ENCODE measurements at regions not wholly inside any gene's neighbourhood (a gene's known extent, or its start where the extent isn't known, plus 50 kb on each side); places are given as distances from the start of the nearest gene placed in this dataset.
A peak's percentile ranks its signal among the peaks of the same experiment; 100 is the strongest.

DNA sequence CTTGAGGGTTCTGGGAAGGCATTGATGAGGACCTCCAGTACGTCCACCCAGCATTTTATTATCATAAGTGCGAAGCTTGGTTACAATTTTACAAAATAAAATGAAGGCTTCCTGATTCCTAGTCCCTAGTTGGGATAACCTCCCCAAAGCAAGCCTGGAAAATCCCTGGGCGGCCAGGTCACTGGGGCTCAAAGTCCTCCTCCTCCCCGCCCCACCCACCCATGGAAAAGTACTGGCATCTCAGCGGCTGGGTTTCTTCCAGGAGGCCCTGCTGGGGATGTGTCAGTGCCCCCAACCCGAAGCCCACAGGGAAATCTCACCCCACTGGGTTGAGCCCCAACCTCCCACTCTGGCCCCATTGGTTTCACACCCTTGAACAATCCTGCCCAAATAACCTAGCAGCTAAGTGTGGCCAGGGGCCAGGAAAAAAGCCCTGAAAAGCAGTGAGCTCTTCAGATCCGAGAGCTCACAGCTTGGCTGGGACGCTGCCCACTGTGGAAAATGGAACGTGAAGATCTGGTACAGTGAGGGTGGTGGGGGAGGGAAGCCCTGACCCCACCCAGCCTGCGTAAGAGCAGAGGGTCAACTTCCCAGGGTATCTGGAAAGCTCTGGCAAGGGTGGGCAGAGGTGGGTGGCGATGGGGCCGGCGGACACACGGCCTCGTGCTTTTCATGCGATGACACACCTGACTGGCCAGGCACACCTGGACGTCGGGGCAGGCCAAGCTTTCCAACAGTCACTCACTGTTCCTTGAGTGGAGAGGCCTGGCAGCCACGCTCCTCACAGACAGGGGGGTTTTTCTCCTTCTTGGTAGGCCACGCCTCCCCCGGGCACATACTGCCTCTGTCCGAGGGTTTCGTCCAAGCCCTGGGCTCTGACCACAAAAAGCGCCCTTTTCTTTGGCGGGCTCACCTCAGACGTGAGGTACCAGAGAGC lies 324.5 kb downstream of the SOX9 start:
- Mint-ChIP-seq H3K4me1 (no peaks in the 10 kb centered on the region), H3K4me3 (no peak overlapping the region), H3K36me3 (ENCODE audit: low read depth) (no peaks in the 10 kb centered on the region), H3K9me3 (no peaks in the 10 kb centered on the region), H3K27ac (no peak overlapping the region), H3K27me3 (peaks cover 4% of the 10 kb centered on the region)
- no peak for ATAC-seq (replicated peaks)

DNA sequence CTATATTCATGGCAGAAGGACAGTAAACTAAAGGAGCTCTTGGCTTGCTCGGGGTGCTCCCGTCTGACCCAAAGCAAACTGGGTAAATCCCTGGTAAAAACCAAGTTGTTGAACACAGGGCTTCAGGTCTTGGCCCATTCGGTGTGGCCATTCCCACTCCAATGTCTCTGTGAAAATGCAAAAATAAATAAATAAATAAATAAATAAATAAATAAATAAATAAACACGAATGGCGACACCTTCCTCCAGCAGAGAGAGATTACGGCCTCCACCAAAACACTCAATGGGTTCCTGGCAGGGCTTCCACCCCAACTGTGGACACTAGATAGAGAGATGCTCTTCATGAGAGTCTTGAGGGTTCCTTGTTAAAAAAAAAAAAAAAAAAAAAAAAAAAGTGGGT lies 325.3 kb downstream of the SOX9 start:
- no peak overlapping the region for H3K27ac Mint-ChIP-seq
- no peaks in the 10 kb centered on the region for H3K9me3 Mint-ChIP-seq
- H3K27me3 Mint-ChIP-seq = peaks cover under 1% of the 10 kb centered on the region
- H3K4me3 Mint-ChIP-seq = no peak overlapping the region
- no peaks in the 10 kb centered on the region for H3K36me3 Mint-ChIP-seq (ENCODE audit: low read depth)
- ATAC-seq (replicated peaks) = no peak
- H3K4me1 Mint-ChIP-seq = no peaks in the 10 kb centered on the region

DNA sequence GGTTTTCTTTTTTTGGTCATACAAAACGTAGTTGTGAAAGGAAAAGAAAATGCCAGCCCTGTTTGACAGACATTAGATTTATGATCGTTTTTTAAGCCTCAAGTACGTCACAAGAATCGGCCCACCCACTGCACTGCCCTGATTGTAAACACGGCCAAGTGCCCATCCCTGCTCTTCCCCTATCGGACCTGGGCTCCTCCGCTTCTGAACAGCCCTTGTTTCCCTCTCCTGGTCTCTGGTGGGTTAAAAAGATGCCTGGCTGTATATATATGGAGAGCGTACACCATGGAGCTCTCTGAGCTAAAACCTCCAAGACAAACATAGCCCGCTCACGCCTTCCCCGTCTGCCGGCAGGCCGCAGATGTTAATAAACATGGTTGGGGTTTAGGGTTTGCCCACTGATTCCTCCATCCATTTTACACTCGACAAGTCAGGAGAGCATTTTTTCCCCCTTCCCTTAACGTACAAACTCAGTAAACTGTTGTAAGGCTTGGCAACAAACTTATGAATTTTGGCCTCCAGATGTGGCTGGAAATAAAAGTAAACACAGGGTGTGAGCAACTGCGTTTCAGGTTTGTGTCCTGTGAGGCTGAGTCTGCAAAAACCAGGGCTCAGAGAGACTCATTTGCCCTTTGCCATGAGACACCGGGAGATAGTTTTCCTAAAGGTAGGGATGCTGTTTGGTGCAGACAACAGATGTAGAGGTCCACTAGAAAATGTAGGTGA lies 325.9 kb downstream of the SOX9 start:
- no peak for ATAC-seq (replicated peaks)
- no peaks in the 10 kb centered on the region for H3K36me3 Mint-ChIP-seq (ENCODE audit: low read depth)
- H3K4me3 Mint-ChIP-seq = no peak overlapping the region
- no peaks in the 10 kb centered on the region for H3K4me1 Mint-ChIP-seq
- H3K27ac Mint-ChIP-seq = no peak overlapping the region
- H3K27me3 Mint-ChIP-seq = no peaks in the 10 kb centered on the region
- no peaks in the 10 kb centered on the region for H3K9me3 Mint-ChIP-seq

- no peaks in the 10 kb centered on the region for H3K27me3 Mint-ChIP-seq
- no peaks in the 10 kb centered on the region for H3K4me1 Mint-ChIP-seq
- H3K4me3 Mint-ChIP-seq = no peak overlapping the region
- H3K27ac Mint-ChIP-seq = no peak overlapping the region
- no peak for ATAC-seq (replicated peaks)
- H3K9me3 Mint-ChIP-seq = no peaks in the 10 kb centered on the region
- H3K36me3 Mint-ChIP-seq (ENCODE audit: low read depth) = no peaks in the 10 kb centered on the region
These were observed 326.4 kb downstream of the SOX9 start for GRCh38 chr17:72447251-72447640.

- no peaks in the 10 kb centered on the region for H3K27me3 Mint-ChIP-seq
- no peaks in the 10 kb centered on the region for H3K9me3 Mint-ChIP-seq
- H3K36me3 Mint-ChIP-seq (ENCODE audit: low read depth) = no peaks in the 10 kb centered on the region
- no peaks in the 10 kb centered on the region for H3K4me1 Mint-ChIP-seq
- H3K27ac Mint-ChIP-seq = no peak overlapping the region
- H3K4me3 Mint-ChIP-seq = no peak overlapping the region
- ATAC-seq (replicated peaks) = no peak
These were observed 327.2 kb downstream of the SOX9 start for GRCh38 chr17:72448019-72448418.

DNA sequence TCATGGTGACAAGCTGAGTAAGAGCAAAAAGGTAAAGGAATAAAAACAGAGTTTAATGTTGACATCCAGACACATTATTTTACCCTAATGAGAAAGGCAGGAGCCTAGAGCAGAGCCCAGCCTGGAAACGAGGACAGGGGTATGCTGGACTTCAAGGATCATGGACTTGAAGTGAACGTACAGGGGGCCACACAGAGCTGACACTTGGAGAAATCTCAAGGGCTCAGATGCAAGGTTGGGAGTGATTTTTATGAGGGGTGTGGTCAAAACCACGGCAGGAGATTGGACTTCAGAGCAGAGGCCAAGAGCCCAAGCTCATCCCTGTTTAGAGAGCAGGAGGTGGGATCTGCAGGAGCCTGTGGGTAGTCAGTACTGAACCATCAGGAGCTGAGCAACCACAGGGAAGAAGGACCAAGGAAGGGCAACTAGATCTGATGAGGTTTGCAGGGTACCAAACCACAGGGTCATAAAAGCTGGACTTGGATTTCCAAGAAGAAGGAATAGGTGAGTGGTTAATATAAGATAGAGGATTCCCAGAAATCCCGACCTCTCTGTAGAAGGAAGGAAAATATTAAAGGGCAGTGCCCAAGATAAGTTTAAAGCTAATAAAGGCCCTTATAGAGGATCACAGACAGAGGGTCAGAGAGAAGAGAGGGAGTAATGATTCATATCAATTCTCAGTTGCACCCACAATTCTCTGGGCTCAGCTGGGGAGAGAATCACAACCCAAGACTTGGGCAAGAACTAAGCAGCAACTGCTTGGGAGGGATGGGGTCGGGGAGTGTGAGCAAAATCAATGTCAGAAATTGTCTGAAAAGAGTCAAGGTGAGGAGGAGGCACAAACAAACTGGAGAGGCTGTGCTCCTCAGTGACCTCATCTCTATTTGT lies 331.7 kb downstream of the SOX9 start:
- H3K36me3 Mint-ChIP-seq (ENCODE audit: low read depth) = no peaks in the 10 kb centered on the region
- no peaks in the 10 kb centered on the region for H3K4me1 Mint-ChIP-seq
- H3K27ac Mint-ChIP-seq = no peak overlapping the region
- H3K27me3 Mint-ChIP-seq = no peaks in the 10 kb centered on the region
- peak; percentile 23 for ATAC-seq (replicated peaks)
- no peak overlapping the region for H3K4me3 Mint-ChIP-seq
- peaks cover 3% of the 10 kb centered on the region for H3K9me3 Mint-ChIP-seq

GRCh38 chr17:72454342-72454741 lies 333.5 kb downstream of the SOX9 start:
- H3K36me3 Mint-ChIP-seq (ENCODE audit: low read depth) = no peaks in the 10 kb centered on the region
- no peak overlapping the region for H3K27ac Mint-ChIP-seq
- no peaks in the 10 kb centered on the region for H3K4me1 Mint-ChIP-seq
- H3K27me3 Mint-ChIP-seq = no peaks in the 10 kb centered on the region
- peaks cover 3% of the 10 kb centered on the region for H3K9me3 Mint-ChIP-seq
- no peak for ATAC-seq (replicated peaks)
- H3K4me3 Mint-ChIP-seq = no peak overlapping the region

GRCh38 chr17:72455562-72455961 lies 334.7 kb downstream of the SOX9 start:
- Mint-ChIP-seq H3K4me1 (no peaks in the 10 kb centered on the region), H3K4me3 (no peak overlapping the region), H3K27me3 (no peaks in the 10 kb centered on the region), H3K27ac (no peak overlapping the region), H3K36me3 (ENCODE audit: low read depth) (no peaks in the 10 kb centered on the region), H3K9me3 (peaks cover 3% of the 10 kb centered on the region)
- no peak for ATAC-seq (replicated peaks)

DNA sequence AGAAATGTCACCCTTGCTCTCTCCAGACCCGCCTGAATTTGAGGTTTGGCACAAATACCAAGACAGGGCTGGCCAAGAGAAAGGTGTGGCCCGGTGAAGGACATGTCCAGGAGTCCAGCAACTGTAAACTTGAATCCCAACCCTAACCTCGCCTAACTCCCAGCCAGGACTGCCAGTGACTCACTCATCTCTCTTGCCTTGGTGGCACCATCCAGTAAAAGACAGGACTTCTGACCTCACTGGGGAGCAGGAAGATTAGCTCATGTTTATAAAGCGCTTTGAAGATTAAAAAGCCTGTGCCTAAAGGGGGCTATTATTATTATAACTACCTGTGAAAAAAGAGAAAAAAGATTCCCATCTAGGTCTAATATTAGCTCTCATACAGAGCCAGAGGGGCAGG lies 335.3 kb downstream of the SOX9 start:
- Mint-ChIP-seq H3K36me3 (ENCODE audit: low read depth) (no peaks in the 10 kb centered on the region), H3K4me1 (no peaks in the 10 kb centered on the region), H3K27me3 (no peaks in the 10 kb centered on the region), H3K4me3 (no peak overlapping the region), H3K9me3 (peaks cover 3% of the 10 kb centered on the region), H3K27ac (no peak overlapping the region)
- no peak for ATAC-seq (replicated peaks)

- Mint-ChIP-seq H3K36me3 (ENCODE audit: low read depth) (no peaks in the 10 kb centered on the region), H3K4me3 (no peak overlapping the region), H3K9me3 (peaks cover 3% of the 10 kb centered on the region), H3K27ac (no peak overlapping the region), H3K27me3 (peaks cover 7% of the 10 kb centered on the region), H3K4me1 (no peaks in the 10 kb centered on the region)
- ATAC-seq (replicated peaks) = no peak
These were observed 336.9 kb downstream of the SOX9 start for GRCh38 chr17:72457712-72458111.

DNA sequence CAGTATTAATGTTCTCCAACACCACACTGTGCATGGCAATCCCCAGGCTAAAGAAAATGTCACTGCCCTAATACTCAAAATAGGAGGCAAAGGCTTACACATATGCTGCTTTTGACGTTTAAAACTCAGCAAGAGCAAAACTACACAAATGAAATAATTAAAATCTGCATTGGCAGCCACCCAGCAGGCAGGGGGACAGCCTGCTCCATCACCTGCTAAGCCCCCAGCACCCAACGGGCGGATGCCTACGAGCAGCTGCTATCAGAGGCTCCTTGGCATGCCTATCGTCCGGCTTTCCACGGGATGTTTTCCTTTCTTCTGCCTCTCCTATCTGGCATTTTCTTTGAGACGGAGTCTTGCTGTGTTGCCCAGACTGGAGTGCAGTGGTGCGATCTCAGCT lies 337.5 kb downstream of the SOX9 start:
- no peak overlapping the region for H3K27ac Mint-ChIP-seq
- H3K4me3 Mint-ChIP-seq = no peak overlapping the region
- H3K9me3 Mint-ChIP-seq = peaks cover 3% of the 10 kb centered on the region
- peaks cover 7% of the 10 kb centered on the region for H3K27me3 Mint-ChIP-seq
- H3K4me1 Mint-ChIP-seq = no peaks in the 10 kb centered on the region
- no peak for ATAC-seq (replicated peaks)
- no peaks in the 10 kb centered on the region for H3K36me3 Mint-ChIP-seq (ENCODE audit: low read depth)

DNA sequence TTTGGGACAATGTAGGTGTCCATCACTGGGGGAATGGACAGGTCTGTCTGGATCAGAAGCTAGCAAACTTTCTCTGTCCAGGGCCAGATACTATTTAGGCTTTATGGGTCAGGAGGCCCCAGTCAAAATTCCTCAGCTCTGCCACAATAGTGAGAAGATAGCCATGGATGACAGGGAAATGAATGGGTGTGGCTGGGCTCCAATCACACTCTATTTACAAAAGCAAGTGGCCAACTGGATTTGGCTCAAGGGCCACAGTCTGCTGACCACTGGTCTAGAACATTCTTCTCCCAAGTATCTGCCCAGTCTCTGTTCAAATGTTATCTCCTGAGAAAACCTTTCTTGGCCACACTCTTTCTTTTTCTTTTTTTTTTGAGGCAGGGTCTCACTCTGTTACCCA lies 339.9 kb downstream of the SOX9 start:
- no peak overlapping the region for H3K4me3 Mint-ChIP-seq
- H3K27ac Mint-ChIP-seq = no peak overlapping the region
- H3K9me3 Mint-ChIP-seq = no peaks in the 10 kb centered on the region
- H3K4me1 Mint-ChIP-seq = no peaks in the 10 kb centered on the region
- H3K27me3 Mint-ChIP-seq = peaks cover 7% of the 10 kb centered on the region
- H3K36me3 Mint-ChIP-seq (ENCODE audit: low read depth) = no peaks in the 10 kb centered on the region
- no peak for ATAC-seq (replicated peaks)

DNA sequence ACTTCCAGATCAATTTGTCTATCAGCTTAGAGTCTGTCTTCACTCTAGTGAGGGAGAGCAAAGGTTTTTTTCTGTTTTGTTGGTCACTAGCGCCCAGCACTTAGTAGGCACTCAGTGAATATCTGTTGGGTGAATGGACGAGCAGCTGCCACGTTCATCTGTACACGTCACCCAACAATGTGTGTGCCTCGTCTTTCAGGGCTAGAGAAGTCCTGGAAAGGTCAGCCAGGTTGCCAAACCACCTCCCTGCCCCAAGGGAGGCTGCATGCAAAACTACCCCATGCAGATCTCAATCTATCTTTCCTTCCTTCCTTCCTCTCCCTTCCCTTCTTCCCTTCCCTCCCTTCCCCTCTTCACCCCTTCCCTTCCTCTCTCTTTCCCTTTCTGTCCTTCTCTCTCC lies 340.9 kb downstream of the SOX9 start:
- Mint-ChIP-seq H3K27ac (no peak overlapping the region), H3K4me1 (no peaks in the 10 kb centered on the region), H3K36me3 (ENCODE audit: low read depth) (no peaks in the 10 kb centered on the region), H3K4me3 (no peak overlapping the region), H3K9me3 (no peaks in the 10 kb centered on the region), H3K27me3 (peaks cover 7% of the 10 kb centered on the region)
- no peak for ATAC-seq (replicated peaks)

- H3K27ac Mint-ChIP-seq = no peak overlapping the region
- H3K36me3 Mint-ChIP-seq (ENCODE audit: low read depth) = no peaks in the 10 kb centered on the region
- H3K4me1 Mint-ChIP-seq = no peaks in the 10 kb centered on the region
- H3K9me3 Mint-ChIP-seq = no peaks in the 10 kb centered on the region
- no peak overlapping the region for H3K4me3 Mint-ChIP-seq
- no peak for ATAC-seq (replicated peaks)
- peaks cover 7% of the 10 kb centered on the region for H3K27me3 Mint-ChIP-seq
These were observed 341.6 kb downstream of the SOX9 start for GRCh38 chr17:72462407-72462806.

Measured in activated T-helper 17 cell treated with anti-CD3 and anti-CD28 coated beads, Interleukin-2, amount 50 U/mL, for 72 hours (primary cell).